ENCODE measurements at regions not wholly inside any gene's neighbourhood (a gene's known extent, or its start where the extent isn't known, plus 50 kb on each side); places are given as distances from the start of the nearest gene placed in this dataset.

GRCh38 chr14:49016381-49016780 lies 569.8 kb downstream of the RPS29 start:
- no peak for DNase-seq (ENCODE audit: low spot score)

GRCh38 chr14:49014476-49014875 lies 571.7 kb downstream of the RPS29 start:
- DNase-seq (ENCODE audit: low spot score) = no peak

- no peak for DNase-seq (ENCODE audit: low spot score)
These were observed 577.8 kb downstream of the RPS29 start for GRCh38 chr14:49008363-49008762.

DNA sequence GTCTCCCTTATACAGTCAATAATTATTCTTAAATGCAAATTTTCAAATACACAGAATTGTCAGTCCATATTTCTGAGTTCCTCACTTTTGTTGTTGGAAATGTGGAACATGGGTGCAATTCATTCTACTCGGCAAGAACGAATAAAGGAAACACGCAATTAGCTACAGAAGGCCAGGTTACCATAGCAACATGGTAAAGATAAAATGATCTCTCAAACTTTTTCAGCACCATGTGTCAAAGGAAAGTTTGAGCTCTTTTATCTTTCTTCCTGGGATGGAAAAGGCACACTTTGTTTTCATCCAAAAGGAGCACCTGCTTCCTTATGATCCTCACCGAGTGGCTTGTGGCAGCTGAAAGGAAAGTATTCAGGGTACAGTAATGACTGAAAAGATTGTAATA lies 595.0 kb downstream of the RPS29 start:
- DNase-seq (ENCODE audit: low spot score) = no peak

DNA sequence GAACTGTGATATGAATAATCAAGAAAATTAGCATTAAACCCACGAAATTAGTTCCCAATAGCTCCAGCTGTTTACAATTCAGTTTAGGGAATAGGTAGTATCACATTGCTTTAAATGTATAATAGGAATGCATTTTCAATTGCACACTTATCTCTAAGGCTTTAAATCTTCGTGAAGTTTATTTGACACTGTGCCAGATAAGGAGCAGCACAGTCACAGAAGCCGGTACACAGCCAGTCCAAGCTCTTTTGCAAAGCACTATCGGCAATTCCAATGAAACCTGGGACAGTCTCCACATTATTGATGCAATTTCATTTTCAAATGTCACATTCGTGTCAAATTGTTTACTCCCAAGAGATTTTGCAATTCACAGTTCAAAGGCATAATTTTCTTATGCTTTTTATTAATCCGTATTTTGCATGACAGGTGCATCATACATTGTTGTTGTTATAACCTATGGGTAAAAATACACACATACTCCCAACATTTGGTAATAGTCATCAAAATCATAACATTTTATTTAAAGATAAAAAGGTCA lies 602.8 kb downstream of the RPS29 start:
- DNase-seq (ENCODE audit: low spot score) = no peak

DNA sequence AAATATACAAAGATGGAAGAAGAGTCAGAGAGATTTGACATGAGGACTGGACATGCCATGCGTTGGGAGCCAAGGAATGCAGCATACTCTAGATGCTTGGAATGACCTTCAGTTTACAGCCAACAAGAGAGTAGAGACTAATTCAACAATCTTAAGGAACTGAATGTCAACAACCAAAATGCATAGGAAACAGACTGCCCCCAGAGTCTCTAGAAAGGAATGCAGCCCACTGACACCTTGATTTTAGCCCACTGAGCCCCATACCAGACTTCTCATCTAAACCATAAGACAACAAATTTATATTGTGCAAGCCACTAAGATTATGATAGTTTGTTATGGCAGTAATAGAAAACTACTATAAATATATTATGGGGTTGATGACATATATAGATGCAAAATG lies 611.2 kb downstream of the RPS29 start:
- DNase-seq (ENCODE audit: low spot score) = no peak

DNA sequence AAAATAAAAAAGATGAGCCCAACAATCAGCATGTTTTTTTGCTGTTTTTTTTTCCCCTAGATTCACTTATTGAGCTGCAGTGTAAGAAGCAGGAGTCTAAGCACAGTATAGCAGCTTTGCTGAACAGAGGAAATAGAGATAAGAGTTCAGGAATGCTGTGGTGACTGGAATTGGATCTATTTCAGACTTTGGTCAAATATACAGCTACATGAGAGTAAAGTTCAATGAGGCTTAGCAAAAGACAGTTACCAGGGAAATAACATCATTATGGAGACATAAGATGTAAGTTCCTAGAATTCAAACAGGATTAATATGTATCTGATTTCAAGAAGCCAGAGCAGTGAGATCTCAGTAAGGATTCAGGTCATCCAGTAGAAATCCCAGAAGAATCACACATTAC lies 613.0 kb downstream of the RPS29 start:
- no peak for DNase-seq (ENCODE audit: low spot score)

- DNase-seq (ENCODE audit: low spot score) = no peak
These were observed 615.2 kb downstream of the RPS29 start for GRCh38 chr14:48970943-48971342.

DNA sequence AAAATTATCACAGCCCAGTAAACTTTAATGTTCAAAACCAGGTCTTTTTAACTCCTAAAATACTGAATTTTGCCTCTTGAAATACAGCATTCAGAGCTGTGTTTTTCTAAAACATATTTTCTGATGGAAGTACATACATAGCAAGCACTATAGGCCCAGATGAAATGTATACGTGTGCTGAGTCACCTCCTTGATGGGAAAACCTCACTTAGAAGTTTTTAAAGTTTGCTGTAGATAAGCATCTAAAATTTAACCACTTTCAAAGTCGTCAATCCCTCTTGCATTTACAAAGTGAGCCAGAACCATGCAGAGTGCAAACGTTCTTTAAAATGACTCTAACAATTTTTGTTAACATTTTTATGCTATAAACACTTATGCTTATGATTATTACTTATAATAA lies 618.8 kb downstream of the RPS29 start:
- no peak for DNase-seq (ENCODE audit: low spot score)

DNA sequence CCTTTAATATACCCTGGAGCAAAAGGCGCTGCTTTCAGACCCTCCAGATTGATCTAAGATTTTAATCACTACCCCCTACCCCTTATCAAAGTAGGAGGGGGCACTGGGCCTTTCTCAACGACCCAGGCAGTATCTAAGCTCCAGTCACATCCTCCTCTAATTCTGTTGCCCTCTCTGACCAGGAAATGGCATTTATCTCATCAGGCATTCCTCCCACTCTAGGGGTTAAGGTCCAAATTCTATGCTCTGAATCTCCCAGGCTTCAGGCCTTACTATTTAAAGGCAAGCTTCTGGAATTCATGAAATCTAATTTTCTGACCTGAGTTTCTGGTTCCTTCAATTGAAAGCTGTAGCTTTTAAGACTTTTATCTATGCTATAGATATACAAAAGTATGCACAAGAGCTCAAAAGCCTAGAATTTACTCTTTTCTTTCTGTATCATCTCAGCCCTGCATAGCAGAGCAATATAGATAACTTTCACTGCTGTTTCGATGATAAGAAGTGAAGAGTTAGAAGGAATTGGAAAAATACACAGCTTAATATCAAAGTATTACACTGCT lies 622.9 kb downstream of the RPS29 start:
- DNase-seq (ENCODE audit: low spot score) = no peak

- no peak for DNase-seq (ENCODE audit: low spot score)
These were observed 628.7 kb downstream of the RPS29 start for GRCh38 chr14:48957486-48957885.

DNA sequence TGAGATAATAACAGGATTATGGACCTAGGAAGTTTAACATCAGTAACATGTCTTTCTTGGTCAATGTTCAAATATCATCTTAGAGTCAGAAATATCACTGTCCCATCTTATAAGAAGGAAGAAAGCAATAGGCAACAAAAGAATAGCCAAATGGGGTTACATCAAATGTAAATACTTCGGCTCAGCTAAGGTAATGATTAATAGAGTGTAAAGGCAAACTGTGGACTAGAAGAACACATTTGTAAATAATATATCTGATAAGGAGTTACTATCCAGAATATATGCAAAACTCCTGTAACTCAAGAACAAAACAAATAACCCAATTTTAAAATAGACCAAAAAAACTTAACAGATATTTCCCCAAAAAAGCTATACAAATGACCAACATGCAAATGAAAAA lies 630.3 kb downstream of the RPS29 start:
- no peak for DNase-seq (ENCODE audit: low spot score)

GRCh38 chr14:48954446-48954845 lies 631.7 kb downstream of the RPS29 start:
- no peak for DNase-seq (ENCODE audit: low spot score)

GRCh38 chr14:48944809-48945208 lies 641.4 kb downstream of the RPS29 start:
- DNase-seq (ENCODE audit: low spot score) = no peak

GRCh38 chr14:48943913-48944312 lies 642.3 kb downstream of the RPS29 start:
- DNase-seq (ENCODE audit: low spot score) = peak; percentile 26

DNA sequence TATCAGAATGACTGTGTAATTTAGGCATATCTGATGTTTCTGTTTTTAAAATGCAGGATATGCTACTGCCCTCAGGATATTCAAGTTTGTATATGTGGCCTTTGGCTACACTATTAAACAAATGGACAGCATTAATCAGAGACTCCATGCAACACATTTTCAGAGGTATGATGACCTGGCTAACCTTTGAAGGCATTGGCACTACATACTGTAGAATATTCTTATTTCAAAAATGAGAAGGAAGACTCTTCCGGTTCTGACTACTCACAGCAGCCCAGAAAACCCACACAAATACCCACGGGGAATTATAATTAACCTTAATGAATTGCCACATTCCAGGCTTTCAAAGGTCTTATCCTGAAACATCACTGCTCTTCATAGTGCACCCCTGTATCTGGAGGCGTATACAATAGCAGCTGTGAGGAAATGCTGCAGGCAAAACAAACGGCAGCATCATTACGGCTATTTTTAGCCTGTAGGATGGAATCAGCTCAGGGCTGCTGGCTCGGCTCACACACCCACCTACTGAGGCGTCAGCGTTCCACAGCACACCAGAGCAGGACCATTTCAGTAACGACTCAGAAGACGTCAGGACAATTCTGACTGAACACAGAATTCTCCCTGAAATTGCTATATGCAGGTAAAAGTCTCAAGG lies 648.5 kb downstream of the RPS29 start:
- DNase-seq (ENCODE audit: low spot score) = peak; percentile 15

GRCh38 chr14:48936849-48937248 lies 649.3 kb downstream of the RPS29 start:
- DNase-seq (ENCODE audit: low spot score) = no peak

- DNase-seq (ENCODE audit: low spot score) = peak; percentile 25
These were observed 649.8 kb downstream of the RPS29 start for GRCh38 chr14:48936362-48936761.

- DNase-seq (ENCODE audit: low spot score) = peak; percentile 44
These were observed 661.0 kb downstream of the RPS29 start for GRCh38 chr14:48925184-48925583.

- DNase-seq (ENCODE audit: low spot score) = no peak
These were observed 671.3 kb downstream of the RPS29 start for GRCh38 chr14:48914921-48915320.

GRCh38 chr14:48914382-48914781 lies 671.8 kb downstream of the RPS29 start:
- DNase-seq (ENCODE audit: low spot score) = no peak

GRCh38 chr14:48900565-48900964 lies 685.6 kb downstream of the RPS29 start:
- no peak for DNase-seq (ENCODE audit: low spot score)

DNA sequence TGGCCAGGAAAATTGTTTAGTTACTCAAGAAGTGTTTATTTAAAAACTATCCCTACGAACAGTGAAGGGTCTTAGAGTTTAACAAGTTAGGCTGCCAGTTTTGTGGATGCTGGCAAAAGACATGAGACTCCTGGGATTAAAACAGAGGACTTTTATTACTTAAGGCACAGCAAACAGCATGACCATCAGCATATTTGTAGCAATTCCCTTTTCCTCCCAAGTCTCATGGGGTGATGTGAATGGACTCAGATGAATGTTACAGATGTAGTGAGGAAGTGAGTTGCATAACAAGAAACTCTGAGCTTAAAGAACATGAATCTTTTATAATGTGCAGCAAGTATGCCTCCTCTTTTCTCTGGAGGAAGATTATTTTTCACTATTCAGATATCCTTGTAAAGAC lies 695.8 kb downstream of the RPS29 start:
- no peak for DNase-seq (ENCODE audit: low spot score)

DNA sequence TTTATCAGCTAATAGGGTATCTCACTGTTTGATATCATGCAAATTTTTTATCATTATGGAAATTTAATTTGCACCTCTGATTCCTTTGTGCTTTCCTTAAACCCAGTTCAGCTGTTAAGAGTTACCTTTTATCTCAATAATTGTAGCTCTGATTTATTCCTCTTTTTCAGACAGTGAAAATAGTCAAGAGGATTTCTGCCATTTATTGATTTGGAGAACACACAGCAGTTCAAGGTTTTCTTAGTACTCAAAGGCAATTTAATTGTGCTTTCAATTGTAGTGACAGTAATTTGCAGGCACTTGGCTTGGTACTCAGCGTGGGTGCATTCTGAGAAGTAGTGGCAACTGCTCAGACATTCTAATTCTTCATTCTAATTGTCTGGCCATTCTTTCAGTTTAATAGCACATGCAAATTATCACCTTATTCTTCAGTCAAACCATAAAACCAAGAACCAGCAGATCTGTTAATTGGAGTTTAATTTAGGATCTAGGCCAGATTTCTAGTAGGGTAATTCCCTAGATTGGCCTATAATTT lies 709.3 kb downstream of the RPS29 start:
- no peak for DNase-seq (ENCODE audit: low spot score)
